Upper lobe of right lung (tissue), 1 donor: ENCODE measurements at regions not wholly inside any gene's neighbourhood (a gene's known extent, or its start where the extent isn't known, plus 50 kb on each side); places are given as distances from the start of the nearest gene placed in this dataset.
A peak's percentile ranks its signal among the peaks of the same experiment; 100 is the strongest.

Experiments used
- ATAC-seq: fragments of 200-7000 bp; cut with Tn5 transposase; one replicate; pipeline ENCODE4 v1.9.1; 2020; ENCODE audit warnings: mild to moderate bottlenecking, moderate library complexity
- DNase-seq: peaks from one replicate; pipeline ENCODE4 v3.0.0-alpha.2; 2020
- H3K27ac ChIP-seq: fragments of 200-600 bp; one replicate; pipeline ENCODE4 v1.8.0; 2022
- H3K27me3 ChIP-seq: fragments of 200-600 bp; one replicate; pipeline ENCODE4 v1.8.0; 2022; ENCODE audit warnings: mild to moderate bottlenecking
- H3K36me3 ChIP-seq: fragments of 200-600 bp; one replicate; pipeline ENCODE4 v1.8.0; 2022
- H3K4me1 ChIP-seq: fragments of 200-600 bp; one replicate; pipeline ENCODE4 v1.8.0; 2022
- H3K4me3 ChIP-seq: fragments of 200-600 bp; one replicate; pipeline ENCODE4 v1.8.0; 2022; ENCODE audit warnings: mild to moderate bottlenecking
- H3K9me3 ChIP-seq: fragments of 200-600 bp; one replicate; pipeline ENCODE4 v1.8.0; 2022
- intact Hi-C: fragments of 100-400 bp; cut with DNase I; formaldehyde crosslinking; loops from one replicate; pipeline ENCODE4 v1.11.0; 2022
- TF ChIP-seq, protein P1 (sequence below): fragments of 200-600 bp; IDR thresholded peaks from one replicate; pipeline ENCODE4 v1.8.0; 2022; ENCODE audit warnings: antibody characterized with exemption
- donor health status: DM: no; HTN: yes; CAD: no; lungs with severe emphysema.

DNA sequence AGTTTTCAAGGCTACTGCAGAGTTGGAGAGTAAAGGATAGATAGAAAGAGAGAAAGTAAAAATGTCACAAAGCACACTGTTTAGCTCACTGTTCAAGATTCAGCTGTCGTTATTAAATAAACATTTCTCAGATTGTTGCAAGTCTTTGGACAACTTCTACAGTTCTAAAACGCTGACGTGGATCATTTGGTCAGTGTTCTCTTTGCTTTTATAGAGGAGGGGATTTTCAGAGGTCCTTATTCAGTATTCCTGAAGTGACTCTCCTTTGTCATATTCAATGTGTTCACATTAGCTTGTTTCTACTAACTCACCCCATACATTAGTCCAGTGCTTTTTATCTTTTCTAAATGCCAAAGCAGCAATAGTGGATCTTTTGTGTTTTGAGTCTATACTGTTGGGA lies 154.7 kb upstream of the ARGLU1 start:
- H3K9me3 ChIP-seq = no peaks in the 10 kb centered on the region
- DNase-seq (no peak), ATAC-seq (no peak)
- H3K27me3 ChIP-seq = no peaks in the 10 kb centered on the region
- TF ChIP-seq, protein P1, sequence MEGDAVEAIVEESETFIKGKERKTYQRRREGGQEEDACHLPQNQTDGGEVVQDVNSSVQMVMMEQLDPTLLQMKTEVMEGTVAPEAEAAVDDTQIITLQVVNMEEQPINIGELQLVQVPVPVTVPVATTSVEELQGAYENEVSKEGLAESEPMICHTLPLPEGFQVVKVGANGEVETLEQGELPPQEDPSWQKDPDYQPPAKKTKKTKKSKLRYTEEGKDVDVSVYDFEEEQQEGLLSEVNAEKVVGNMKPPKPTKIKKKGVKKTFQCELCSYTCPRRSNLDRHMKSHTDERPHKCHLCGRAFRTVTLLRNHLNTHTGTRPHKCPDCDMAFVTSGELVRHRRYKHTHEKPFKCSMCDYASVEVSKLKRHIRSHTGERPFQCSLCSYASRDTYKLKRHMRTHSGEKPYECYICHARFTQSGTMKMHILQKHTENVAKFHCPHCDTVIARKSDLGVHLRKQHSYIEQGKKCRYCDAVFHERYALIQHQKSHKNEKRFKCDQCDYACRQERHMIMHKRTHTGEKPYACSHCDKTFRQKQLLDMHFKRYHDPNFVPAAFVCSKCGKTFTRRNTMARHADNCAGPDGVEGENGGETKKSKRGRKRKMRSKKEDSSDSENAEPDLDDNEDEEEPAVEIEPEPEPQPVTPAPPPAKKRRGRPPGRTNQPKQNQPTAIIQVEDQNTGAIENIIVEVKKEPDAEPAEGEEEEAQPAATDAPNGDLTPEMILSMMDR = no peak
- no peak overlapping the region for H3K4me3 ChIP-seq
- no peak overlapping the region for H3K27ac ChIP-seq
- intact Hi-C loops = no loop called here
- no peaks in the 10 kb centered on the region for H3K36me3 ChIP-seq
- H3K4me1 ChIP-seq = no peaks in the 10 kb centered on the region

DNA sequence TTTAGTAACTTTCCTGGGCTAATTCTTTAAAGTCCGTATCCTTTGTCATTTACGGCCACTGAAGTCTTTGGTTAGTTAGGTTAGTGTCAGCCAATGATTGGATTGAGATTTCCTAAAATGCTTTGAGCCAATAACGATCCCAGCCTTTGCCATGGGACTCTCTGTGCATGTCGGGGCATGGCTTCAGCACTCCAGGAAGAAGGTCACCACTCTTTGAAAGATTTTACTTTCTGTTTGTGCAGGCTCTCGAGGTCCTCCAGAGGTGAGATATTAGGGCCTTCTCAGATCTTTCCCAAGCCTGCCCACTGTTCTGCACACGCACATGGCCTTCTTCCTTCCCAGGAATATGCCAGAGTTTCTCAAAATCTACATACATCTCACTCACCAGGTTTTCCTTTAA lies 153.7 kb upstream of the ARGLU1 start:
- Histone ChIP-seq H3K36me3 (no peaks in the 10 kb centered on the region), H3K27ac (no peak overlapping the region), H3K27me3 (no peaks in the 10 kb centered on the region), H3K4me3 (no peak overlapping the region), H3K9me3 (no peaks in the 10 kb centered on the region), H3K4me1 (no peaks in the 10 kb centered on the region)
- ATAC-seq (no peak), DNase-seq (no peak)
- TF ChIP-seq, protein P1 = no peak
- intact Hi-C loops = no loop called here

DNA sequence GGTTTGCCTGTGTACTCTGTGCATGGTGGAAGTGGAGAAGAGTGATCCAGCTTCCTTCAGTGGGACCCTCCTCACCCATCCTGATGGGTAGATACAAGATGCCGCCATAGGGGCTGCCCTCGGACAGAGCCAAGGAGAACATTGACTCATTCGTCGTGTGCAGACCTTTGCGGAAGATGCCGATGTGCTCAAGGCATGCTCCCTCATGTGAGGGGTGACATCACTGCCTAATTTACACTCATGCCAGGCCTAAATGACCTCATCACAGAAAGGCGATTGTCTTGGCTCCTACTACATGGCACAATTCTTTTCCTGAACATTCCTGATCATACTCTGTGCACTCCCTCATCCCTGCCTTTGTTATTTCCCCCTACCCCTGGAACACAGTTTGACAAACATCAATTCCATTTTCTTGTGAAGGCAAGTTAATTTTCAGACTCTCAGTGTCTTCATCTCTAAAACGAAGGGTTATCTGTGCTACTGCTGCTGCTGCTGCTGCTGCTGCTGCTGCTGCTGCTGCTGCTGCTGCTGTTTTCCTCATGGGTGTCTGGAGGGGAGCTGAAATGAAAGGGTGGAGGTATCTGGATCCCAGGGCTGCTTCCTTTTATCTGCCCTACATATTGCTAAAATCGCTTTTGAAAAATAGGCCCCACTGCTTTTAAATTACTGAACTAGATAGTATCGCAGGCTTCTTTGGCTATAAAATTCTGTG lies 146.5 kb upstream of the ARGLU1 start:
- H3K36me3 ChIP-seq = no peaks in the 10 kb centered on the region
- ATAC-seq = no peak
- intact Hi-C loops = no loop called here

DNA sequence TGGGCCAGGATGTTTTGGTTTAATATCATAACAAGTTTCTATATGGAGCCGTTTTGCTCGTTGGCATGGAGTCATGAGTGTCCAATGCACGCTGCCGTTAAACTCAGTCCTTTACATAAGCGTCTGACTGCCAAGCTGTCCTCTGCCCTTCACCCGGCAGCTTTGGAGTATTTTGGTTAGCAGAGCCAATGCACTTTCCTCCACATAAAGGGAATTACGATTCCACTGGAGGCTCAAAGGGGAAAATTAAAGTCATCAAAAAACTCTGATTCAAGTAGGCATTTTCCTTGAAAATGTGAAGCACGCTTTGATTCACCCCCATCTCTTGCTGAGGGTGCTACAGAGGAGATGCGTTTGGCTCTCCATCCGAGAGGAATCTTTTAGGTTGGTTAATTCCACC lies 144.4 kb upstream of the ARGLU1 start:
- DNase-seq = no peak
- Histone ChIP-seq H3K27me3 (no peaks in the 10 kb centered on the region), H3K36me3 (no peaks in the 10 kb centered on the region), H3K9me3 (no peaks in the 10 kb centered on the region), H3K4me1 (peaks cover 6% of the 10 kb centered on the region), H3K4me3 (no peak overlapping the region), H3K27ac (no peak overlapping the region)
- ATAC-seq = no peak
- intact Hi-C loops = no loop called here
- TF ChIP-seq, protein P1 = no peak

More for the DNA sequence above, 146.5 kb upstream of the ARGLU1 start:
- H3K4me3 ChIP-seq = no peak overlapping the region
- TF ChIP-seq, protein P1 = no peak
- H3K27ac ChIP-seq = no peak overlapping the region
- H3K27me3 ChIP-seq = no peaks in the 10 kb centered on the region
- peaks cover 6% of the 10 kb centered on the region for H3K4me1 ChIP-seq
- no peak for DNase-seq
- no peaks in the 10 kb centered on the region for H3K9me3 ChIP-seq

DNA sequence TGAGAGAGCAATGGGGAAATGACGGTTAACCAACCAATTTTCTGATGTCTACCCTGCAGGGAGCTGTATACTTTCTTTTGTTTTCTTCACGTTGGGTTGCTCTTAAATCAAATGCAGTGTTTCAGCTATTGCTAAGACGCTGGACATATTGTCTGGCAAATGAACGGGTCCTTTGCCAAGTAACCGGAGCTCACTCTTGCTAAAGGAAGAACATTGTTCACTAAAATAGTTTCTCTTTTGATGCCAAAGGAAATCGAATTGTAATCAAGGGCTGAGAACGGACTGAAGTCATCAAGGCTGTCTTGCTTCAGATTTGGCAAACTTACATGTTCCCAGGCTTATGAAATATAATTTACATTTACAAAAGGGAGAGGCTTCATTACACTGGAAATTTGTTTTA lies 142.3 kb upstream of the ARGLU1 start:
- H3K4me3 ChIP-seq = peak overlapping the region; percentile 28
- intact Hi-C loops = no loop called here
- no peaks in the 10 kb centered on the region for H3K36me3 ChIP-seq
- DNase-seq (no peak), ATAC-seq (no peak)
- TF ChIP-seq, protein P1 = no peak
- H3K27ac ChIP-seq = peak overlapping the region; percentile 56
- H3K9me3 ChIP-seq = no peaks in the 10 kb centered on the region
- H3K27me3 ChIP-seq = no peaks in the 10 kb centered on the region
- peaks cover 6% of the 10 kb centered on the region for H3K4me1 ChIP-seq

DNA sequence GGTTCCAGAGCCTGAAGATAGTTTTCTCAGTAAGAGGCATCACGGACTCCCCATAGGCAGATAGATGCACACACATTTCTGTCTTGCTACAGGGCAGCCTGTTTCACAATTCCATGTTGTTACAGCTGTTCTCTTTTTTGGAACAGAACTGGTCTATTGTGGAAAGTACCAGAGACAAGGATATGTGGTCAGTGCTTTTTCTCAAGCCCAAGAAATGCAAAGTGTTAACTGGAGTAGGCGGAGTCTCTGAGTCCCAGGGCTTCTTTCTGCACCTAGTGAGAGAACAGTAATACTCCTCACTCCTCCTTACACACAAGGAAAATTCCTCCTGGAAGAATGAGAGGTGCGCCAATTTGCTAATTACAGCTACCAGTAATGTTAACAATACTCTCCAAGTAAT lies 141.6 kb upstream of the ARGLU1 start:
- Histone ChIP-seq H3K36me3 (no peaks in the 10 kb centered on the region), H3K4me1 (peaks cover 6% of the 10 kb centered on the region), H3K9me3 (no peaks in the 10 kb centered on the region), H3K27ac (peak overlapping the region; percentile 56), H3K4me3 (peak overlapping the region; percentile 28), H3K27me3 (no peaks in the 10 kb centered on the region)
- peak; percentile 39 for ATAC-seq
- TF ChIP-seq, protein P1 = no peak
- intact Hi-C loops = no loop called here
- DNase-seq = no peak
